ENCODE measurements at regions not wholly inside any gene's neighbourhood (a gene's known extent, or its start where the extent isn't known, plus 50 kb on each side); places are given as distances from the start of the nearest gene placed in this dataset.
"Not testable (repeated sequence)": the region's sequence is repeated elsewhere in the genome, so short reads cannot be mapped to it uniquely, and the experiment has no call there.

- DNase-seq: no peak
Observed at GRCh38 chr19:29873801-29874575, 62.2 kb downstream of the CCNE1 start.

DNA sequence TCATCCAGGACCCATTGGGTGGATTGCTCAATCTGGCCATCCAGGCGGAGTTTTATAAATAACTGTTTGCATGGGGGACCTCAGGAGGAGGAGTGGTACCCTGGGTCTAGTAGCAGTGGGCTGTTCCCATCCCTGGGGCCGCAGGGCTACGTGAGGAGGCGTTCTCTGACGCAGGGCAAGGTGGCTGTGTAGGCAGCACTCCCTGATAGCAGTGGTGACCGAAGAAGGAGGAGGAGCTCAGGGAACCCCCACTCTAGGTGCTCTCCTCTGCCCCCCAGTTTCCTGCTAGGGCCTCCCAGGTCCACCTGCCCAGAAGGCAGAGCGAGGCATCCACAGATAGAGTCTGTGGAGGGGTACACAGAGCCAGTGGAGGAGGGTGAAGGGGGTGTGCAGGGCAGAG, 64.1 kb downstream of the CCNE1 start:
- no peak for DNase-seq

DNA sequence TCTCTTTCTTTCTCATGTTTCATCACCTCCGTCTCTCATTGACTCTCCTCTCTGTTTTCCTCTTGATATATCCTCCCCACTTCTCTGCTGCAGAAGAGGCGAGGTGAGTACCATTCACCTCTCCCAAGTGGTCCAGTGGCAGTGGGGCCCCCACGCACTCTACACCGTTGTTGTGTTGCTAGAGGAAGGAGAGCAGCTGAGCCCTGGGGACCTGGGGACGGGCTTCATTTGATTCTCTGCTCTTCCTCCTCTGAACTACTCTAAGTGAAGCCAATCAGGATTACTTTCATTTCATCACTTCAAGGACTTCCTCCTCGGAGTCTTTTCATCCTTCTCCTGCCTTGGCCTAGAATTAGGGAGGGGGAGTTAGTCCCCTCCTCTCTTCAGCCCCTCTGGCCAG, 64.6 kb downstream of the CCNE1 start:
- no peak for DNase-seq

DNA sequence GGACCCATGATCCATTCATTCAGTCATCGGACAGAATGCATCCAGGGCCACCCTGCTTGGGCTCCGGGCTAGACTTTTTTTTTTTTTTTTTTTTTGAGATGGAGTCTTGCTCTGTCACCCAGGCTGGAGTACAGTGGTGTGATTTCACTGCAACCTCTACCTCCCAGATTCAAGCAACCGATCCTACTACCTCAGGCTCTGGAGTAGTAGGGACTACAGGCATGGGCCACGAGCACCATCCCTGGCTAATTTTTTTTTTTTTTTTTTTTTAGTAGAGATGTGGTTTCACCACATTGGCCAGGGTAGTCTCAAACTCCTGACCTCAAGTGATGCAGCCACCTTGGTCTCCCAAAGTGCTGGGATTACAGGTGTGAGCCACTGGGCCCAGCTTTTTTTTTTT, 65.1 kb downstream of the CCNE1 start:
- not testable (repeated sequence) for DNase-seq

DNA sequence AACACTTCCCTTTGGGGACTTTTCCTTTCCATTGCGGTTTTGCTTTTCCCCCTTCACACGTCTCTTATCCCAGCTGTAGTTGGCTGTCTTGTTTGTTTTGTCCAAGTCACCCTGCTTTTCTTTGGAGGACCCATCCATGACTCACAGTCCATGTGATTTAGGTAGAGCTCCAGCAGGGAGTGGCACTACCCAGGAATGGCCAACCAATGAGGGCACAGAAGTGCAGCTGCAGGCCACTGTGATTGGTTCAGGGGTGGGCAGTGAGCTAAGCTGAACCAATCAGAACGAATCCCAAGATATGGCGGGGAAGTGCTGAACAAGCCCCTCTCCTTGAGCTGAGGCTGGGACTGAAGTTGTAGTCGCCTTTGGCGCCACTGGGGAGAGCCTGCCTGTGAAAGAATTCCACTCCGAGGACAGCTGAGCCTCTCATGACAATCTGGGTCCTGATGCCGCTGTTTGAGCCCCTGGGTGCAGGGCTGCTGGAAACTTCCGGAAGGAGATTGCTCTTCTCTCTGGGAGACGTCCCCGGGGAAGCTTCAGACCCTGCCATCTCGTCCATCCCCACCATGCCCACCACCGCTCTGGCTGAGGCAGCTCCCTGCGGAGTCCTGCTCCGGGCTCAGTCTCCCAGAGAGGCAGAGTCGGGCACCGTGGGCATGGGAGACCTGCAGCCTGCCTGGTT, 62.9 kb upstream of the URI1 start:
- DNase-seq: peak; percentile 15

- DNase-seq: no peak
Observed at GRCh38 chr19:29879655-29879974, 62.4 kb upstream of the URI1 start.

GRCh38 chr19:29880498-29881081, 61.4 kb upstream of the URI1 start:
- DNase-seq: no peak

DNA sequence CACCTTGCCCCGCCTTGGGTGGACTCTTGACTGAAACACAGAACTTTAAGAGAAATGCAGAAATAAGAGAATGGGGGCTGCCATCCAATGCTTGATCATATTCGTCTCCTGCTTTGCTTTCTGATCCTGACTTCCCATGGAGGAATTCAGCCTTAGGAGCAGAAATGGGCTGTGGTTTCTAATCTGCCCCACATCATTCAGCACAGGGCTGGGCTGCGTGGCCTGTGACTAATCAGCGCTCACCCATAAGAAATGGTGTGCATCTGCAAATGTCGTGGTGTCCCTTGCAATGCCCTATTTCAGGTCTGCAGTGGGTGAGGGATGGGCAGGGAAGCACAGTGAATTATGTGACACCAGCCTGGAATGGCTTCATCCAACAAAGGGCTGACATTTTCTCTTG, 60.7 kb upstream of the URI1 start:
- DNase-seq: no peak

- no peak for DNase-seq
Observed at GRCh38 chr19:29882719-29883105, 59.3 kb upstream of the URI1 start.

- DNase-seq: no peak
Observed at GRCh38 chr19:29884044-29884443, 58.0 kb upstream of the URI1 start.

DNA sequence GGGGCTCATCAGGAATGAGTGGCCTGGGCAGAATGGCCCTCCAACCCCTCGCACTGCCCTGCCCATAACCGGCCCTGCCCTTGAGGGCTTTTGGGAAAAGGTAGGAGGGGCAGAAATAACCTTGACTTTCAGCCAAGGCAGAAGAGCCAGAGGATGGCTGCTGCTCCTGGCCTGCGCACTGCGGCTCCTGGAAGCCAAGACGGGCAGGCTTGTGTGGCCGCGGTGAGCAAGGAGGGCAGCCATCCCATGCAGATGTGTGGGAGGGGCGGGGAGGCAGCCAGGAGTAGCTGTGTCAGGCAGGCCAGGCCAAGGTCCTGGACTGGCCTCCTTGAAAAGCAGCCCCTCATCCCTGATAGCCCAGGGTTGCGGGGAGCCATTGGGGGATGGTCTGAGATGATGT, 57.6 kb upstream of the URI1 start:
- DNase-seq: no peak

GRCh38 chr19:29886106-29886505, 55.9 kb upstream of the URI1 start:
- DNase-seq: not testable (repeated sequence)

DNA sequence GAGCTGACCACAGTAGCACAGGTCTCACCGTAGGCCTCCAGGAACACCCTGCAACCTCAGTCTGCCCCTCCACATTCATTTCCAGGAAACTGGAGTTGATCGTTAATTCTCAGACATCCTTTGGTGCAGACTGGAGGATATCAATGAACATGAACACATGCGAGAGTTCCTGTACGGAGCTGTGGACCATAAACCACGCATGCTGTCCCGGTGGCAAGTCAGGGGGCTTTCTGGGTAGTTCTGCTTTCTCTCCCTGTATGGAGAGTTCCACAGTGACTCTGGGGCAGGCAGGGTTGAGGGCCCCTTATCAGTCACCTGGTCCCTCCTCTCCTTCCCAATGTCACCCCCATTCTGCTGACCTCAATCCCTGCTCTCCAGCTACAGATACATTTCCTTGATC, 55.5 kb upstream of the URI1 start:
- DNase-seq: no peak

DNA sequence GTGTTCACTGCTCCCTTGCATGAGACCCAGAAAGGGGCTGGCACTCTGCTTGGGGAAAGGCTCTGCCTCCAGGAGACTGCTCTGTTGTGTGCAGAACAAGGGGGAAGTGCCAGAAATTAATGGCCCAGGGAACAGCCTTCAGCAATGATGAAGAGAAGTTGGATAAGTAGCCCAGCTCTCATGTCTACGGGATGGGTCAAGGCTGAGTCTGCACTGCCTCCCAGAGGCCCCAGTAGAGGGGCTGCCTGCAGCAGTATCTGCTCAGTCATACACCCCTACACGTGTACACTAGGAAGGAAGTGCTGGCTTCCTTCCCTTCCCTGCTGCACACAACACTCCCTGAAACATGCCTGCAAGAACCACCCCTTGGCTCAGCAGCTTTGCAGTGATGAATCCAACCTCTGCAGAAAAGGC, 54.6 kb upstream of the URI1 start:
- peak; percentile 61 for DNase-seq

DNA sequence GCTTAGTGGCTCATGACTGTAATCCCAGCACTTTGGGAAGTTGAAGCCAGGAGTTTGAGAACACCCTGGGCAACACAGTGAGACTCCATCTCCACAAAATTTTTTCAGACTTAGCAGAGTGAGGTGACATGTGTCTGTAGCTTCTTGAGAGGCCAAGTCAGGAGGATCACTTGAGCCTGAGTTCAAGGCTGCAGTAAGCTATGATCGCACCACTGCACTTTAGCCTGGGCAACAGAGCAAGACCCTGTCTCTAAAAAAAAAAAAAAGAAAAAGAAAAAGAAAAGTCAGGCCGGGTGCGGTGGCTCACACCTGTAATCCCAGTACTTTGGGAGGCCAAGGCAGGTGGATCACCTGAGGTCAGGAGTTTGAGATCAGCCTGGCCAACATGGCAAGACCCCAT, 54.0 kb upstream of the URI1 start:
- DNase-seq: not testable (repeated sequence)

DNA sequence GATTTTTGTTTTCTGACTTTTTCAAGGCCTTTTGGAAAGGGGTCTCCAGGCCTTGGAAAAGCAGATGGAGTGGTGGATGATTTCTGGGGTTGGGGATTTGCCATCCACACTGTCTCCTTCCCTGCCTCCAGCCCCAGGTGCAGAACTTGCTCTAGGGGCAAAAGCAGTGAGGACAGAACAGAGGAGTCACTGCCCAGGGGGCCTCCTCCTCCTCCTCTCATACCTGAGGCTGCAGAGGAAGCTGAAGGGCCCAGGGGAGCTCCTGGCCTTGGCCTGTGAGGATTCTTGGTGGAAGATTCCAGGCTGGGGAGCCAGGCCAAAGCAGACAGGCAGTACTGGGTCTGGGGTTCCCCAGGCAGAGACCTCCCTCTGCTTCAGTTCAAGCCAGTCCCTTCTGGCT, 52.3 kb upstream of the URI1 start:
- DNase-seq: no peak

- DNase-seq: no peak
Observed at GRCh38 chr19:29890392-29890791, 51.6 kb upstream of the URI1 start.
